Neural crest cell (in vitro differentiated cells): ENCODE measurements at regions not wholly inside any gene's neighbourhood (a gene's known extent, or its start where the extent isn't known, plus 50 kb on each side); places are given as distances from the start of the nearest gene placed in this dataset.

Source experiments
- DNase-seq: peaks from one replicate; pipeline ENCODE4 v3.0.0; 2021; ENCODE audit warnings: low read depth, mixed read lengths, low spot score
- H3K27ac Mint-ChIP-seq: one replicate; pipeline ENCODE4 v1.8.0; 2021; ENCODE audit warnings: mild to moderate bottlenecking, mixed read lengths; ENCODE audit not compliant: unreplicated experiment
- H3K27me3 Mint-ChIP-seq: 2 replicates; pipeline ENCODE4 v1.8.0; 2021; ENCODE audit warnings: low read depth, mild to moderate bottlenecking, mixed read lengths
- H3K36me3 Mint-ChIP-seq: 2 replicates; pipeline ENCODE4 v1.8.0; 2021; ENCODE audit warnings: low read depth, mild to moderate bottlenecking, mixed read lengths
- H3K4me1 Mint-ChIP-seq: 2 replicates; pipeline ENCODE4 v1.8.0; 2021; ENCODE audit warnings: mixed read lengths
- H3K4me3 Mint-ChIP-seq: one replicate; pipeline ENCODE4 v1.8.0; 2021; ENCODE audit warnings: mild to moderate bottlenecking, mixed read lengths
- H3K9me3 Mint-ChIP-seq: 2 replicates; pipeline ENCODE4 v1.8.0; 2021; ENCODE audit warnings: mixed read lengths
- TF ChIP-seq, protein P1 (sequence below): fragments of 200-600 bp; sonication (generic); conservative IDR thresholded peaks from 2 replicates; pipeline ENCODE4 v1.5.0; 2021; ENCODE audit warnings: antibody characterized with exemption, mild to moderate bottlenecking

DNA sequence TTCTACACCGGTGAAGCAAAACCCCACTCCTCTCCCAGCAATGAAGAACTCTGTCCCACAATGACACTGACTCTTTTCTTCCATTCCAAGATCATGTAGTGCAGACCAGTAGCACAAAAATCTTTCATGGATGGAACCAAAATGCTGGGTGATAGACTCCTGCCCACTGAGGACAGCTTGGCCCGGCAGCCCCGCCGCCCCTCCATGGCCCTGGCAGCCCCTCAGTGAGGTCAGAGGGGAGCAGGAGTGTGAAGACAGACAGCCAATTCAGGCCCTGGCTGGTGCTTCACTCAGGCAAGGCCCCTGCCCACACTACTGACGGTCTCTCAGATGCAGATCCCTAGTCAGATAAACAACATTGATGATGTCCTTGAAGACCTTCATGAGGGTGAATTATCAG, 131.9 kb upstream of the SYNDIG1 start:
- no peaks in the 10 kb centered on the region for H3K4me1 Mint-ChIP-seq
- no peak overlapping the region for H3K4me3 Mint-ChIP-seq
- H3K27me3 Mint-ChIP-seq, result peaks cover 3% of the 10 kb centered on the region
- H3K9me3 Mint-ChIP-seq, result peaks cover 6% of the 10 kb centered on the region
- DNase-seq, result no peak
- TF ChIP-seq, protein P1, sequence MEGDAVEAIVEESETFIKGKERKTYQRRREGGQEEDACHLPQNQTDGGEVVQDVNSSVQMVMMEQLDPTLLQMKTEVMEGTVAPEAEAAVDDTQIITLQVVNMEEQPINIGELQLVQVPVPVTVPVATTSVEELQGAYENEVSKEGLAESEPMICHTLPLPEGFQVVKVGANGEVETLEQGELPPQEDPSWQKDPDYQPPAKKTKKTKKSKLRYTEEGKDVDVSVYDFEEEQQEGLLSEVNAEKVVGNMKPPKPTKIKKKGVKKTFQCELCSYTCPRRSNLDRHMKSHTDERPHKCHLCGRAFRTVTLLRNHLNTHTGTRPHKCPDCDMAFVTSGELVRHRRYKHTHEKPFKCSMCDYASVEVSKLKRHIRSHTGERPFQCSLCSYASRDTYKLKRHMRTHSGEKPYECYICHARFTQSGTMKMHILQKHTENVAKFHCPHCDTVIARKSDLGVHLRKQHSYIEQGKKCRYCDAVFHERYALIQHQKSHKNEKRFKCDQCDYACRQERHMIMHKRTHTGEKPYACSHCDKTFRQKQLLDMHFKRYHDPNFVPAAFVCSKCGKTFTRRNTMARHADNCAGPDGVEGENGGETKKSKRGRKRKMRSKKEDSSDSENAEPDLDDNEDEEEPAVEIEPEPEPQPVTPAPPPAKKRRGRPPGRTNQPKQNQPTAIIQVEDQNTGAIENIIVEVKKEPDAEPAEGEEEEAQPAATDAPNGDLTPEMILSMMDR, result no peak
- no peaks in the 10 kb centered on the region for H3K36me3 Mint-ChIP-seq
- no peak overlapping the region for H3K27ac Mint-ChIP-seq

DNA sequence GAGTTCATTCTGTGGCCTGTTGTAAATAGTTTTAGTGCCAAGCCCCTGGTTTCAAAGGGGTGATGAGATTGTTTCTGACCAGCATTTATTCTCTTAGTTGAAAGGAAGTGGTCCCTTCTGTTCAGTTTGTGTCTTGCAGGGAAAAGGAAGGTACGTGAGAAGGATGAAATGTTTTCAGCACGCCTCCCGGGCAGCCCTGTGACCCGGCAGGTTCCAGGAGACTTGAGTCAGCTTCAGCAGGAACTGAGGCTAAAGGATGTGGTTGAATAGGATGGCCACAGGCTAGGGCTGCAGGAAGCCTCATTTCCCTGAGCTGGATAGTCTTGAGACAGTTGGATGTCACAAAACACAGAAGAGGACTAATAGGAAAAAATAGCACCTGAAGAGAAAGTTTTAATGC, 132.4 kb upstream of the SYNDIG1 start:
- no peak for DNase-seq
- no peak overlapping the region for H3K4me3 Mint-ChIP-seq
- H3K27ac Mint-ChIP-seq, result no peak overlapping the region
- H3K4me1 Mint-ChIP-seq, result no peaks in the 10 kb centered on the region
- H3K9me3 Mint-ChIP-seq, result peaks cover 6% of the 10 kb centered on the region
- peaks cover 3% of the 10 kb centered on the region for H3K27me3 Mint-ChIP-seq
- no peaks in the 10 kb centered on the region for H3K36me3 Mint-ChIP-seq
- TF ChIP-seq, protein P1, result no peak

DNA sequence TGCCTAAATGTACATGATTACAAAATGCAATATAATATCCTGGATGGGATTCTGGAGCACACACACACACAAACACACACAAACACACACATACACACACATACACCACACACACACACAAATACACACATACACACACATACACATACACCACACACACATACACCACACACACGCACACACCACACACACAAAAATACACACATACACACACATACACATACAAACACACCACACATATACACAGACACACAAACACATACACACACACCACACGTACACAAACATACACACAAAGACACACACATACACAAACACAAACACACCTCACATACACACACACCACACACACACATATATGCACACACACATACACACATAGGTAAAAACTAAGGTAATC, 134.6 kb upstream of the SYNDIG1 start:
- peaks cover 2% of the 10 kb centered on the region for H3K9me3 Mint-ChIP-seq
- TF ChIP-seq, protein P1, result no peak
- H3K27ac Mint-ChIP-seq, result no peak overlapping the region
- peaks cover 3% of the 10 kb centered on the region for H3K27me3 Mint-ChIP-seq
- no peaks in the 10 kb centered on the region for H3K36me3 Mint-ChIP-seq
- no peaks in the 10 kb centered on the region for H3K4me1 Mint-ChIP-seq
- DNase-seq, result no peak
- H3K4me3 Mint-ChIP-seq, result no peak overlapping the region

- TF ChIP-seq, protein P1, result no peak
- H3K9me3 Mint-ChIP-seq, result peaks cover 2% of the 10 kb centered on the region
- no peak overlapping the region for H3K27ac Mint-ChIP-seq
- no peak for DNase-seq
- no peak overlapping the region for H3K4me3 Mint-ChIP-seq
- H3K4me1 Mint-ChIP-seq, result no peaks in the 10 kb centered on the region
- H3K36me3 Mint-ChIP-seq, result no peaks in the 10 kb centered on the region
- H3K27me3 Mint-ChIP-seq, result peaks cover 3% of the 10 kb centered on the region
Measured at GRCh38 chr20:24332956-24333355, 136.5 kb upstream of the SYNDIG1 start.

GRCh38 chr20:24331939-24332338, 137.5 kb upstream of the SYNDIG1 start:
- Mint-ChIP-seq H3K36me3 (no peaks in the 10 kb centered on the region), H3K4me1 (no peaks in the 10 kb centered on the region), H3K9me3 (peaks cover 2% of the 10 kb centered on the region), H3K4me3 (no peak overlapping the region), H3K27ac (no peak overlapping the region), H3K27me3 (peaks cover 3% of the 10 kb centered on the region)
- TF ChIP-seq, protein P1, result no peak
- DNase-seq, result no peak

- Mint-ChIP-seq H3K4me3 (no peak overlapping the region), H3K9me3 (no peaks in the 10 kb centered on the region), H3K36me3 (no peaks in the 10 kb centered on the region), H3K4me1 (no peaks in the 10 kb centered on the region), H3K27me3 (peaks cover 2% of the 10 kb centered on the region), H3K27ac (no peak overlapping the region)
- TF ChIP-seq, protein P1, result no peak
- no peak for DNase-seq
Measured at GRCh38 chr20:24328901-24329300, 140.5 kb upstream of the SYNDIG1 start.
